Spleen (tissue), 7 donors: ENCODE measurements at regions not wholly inside any gene's neighbourhood (a gene's known extent, or its start where the extent isn't known, plus 50 kb on each side); places are given as distances from the start of the nearest gene placed in this dataset.

Source experiments
- CTCF ChIP-seq, 11 experiments: fragments of 200-600 bp in 7 of 11; fragments of 450-650 bp in 4 of 11; sonication (generic) in 4 of 11; IDR thresholded peaks in 8 of 11; conservative IDR thresholded peaks in 3 of 11; 1 replicate in 7 of 11; 2 replicates in 4 of 11; pipeline versions ENCODE4 v1.4.0 to v1.8.0; 2016 to 2021; ENCODE audit warnings: antibody characterized with exemption in 11 of 11, inconsistent platforms in 4 of 11, mild to moderate bottlenecking in 1 of 11
- POLR2A ChIP-seq, 3 donors: fragments of 450-650 bp; IDR thresholded peaks; one replicate each; pipeline ENCODE4 v1.5.1; 2017; ENCODE audit warnings: antibody characterized with exemption in 3 of 3, mild to moderate bottlenecking in 1 of 3
- POLR2AphosphoS5 ChIP-seq, 3 donors: sonication (generic); formaldehyde crosslinking; IDR thresholded peaks; one replicate each; pipeline ENCODE4 v1.5.1; 2017; ENCODE audit warnings: antibody characterized with exemption in 3 of 3
- donor health status: DM: no; HTN: no; CAD: no; lungs with moderate emphysema.
- donor health status: DM: no; HTN: no; CAD: no.
- donor health status: DM: no; HTN: no; CAD: no.

- TF ChIP-seq CTCF (IDR thresholded peaks at IDR 0.05 in 8 of 11, conservative IDR thresholded peaks at IDR 0.05 in 3 of 11) = no peak
- TF ChIP-seq POLR2AphosphoS5 (IDR thresholded peaks at IDR 0.05) = no peak
- TF ChIP-seq POLR2A (IDR thresholded peaks at IDR 0.05) = no peak
Observed at GRCh38 chr18:56286775-56287325, 351.5 kb downstream of the TXNL1 start.
